ENCODE measurements at regions not wholly inside any gene's neighbourhood (a gene's known extent, or its start where the extent isn't known, plus 50 kb on each side); places are given as distances from the start of the nearest gene placed in this dataset.

- H3K27me3 ChIP-seq (ENCODE audit: control insufficient read depth in 1 of 2, insufficient read depth in 2 of 2, low read length in 2 of 2): no peaks in the 10 kb centered on the region
- TF ChIP-seq CTCF (IDR thresholded peaks at IDR 0.05): no peak
- no peak overlapping the region for H3K27ac ChIP-seq (ENCODE audit: low read depth in 1 of 2, low read length in 2 of 2)
- no peaks in the 10 kb centered on the region for H3K4me1 ChIP-seq (ENCODE audit: insufficient read depth, low read length)
- ATAC-seq (ENCODE audit: poor library complexity) (no peak), DNase-seq (no peak)
- intact Hi-C loops (cut with DNase I, micrococcal nuclease): no loop called here
- no peak overlapping the region for H3K4me3 ChIP-seq (ENCODE audit: low read length)
- Mint-ChIP-seq H3K9me3 (peaks cover 6% of the 10 kb centered on the region), H3K4me3 (no peak overlapping the region), H3K36me3 (ENCODE audit: low read depth) (no peaks in the 10 kb centered on the region), H3K27me3 (no peaks in the 10 kb centered on the region), H3K27ac (no peak overlapping the region), H3K4me1 (ENCODE audit: low read depth) (no peaks in the 10 kb centered on the region)
- POLR2A ChIA-PET: no interaction called here
- CTCF ChIA-PET: no interaction called here
- peaks cover 0 to 3% of the 10 kb centered on the region in 2 experiments for H3K9me3 ChIP-seq (ENCODE audit: control insufficient read depth in 1 of 2, insufficient read depth in 1 of 2, low read length in 2 of 2)
- H3K36me3 ChIP-seq (ENCODE audit: insufficient read depth, low read length): no peaks in the 10 kb centered on the region
These were observed 419.9 kb upstream of the PCDH15 start for GRCh38 chr10:55220975-55221374.

- intact Hi-C loops (cut with DNase I, micrococcal nuclease): no loop called here
- ATAC-seq (ENCODE audit: poor library complexity) (no peak), DNase-seq (no peak)
- Mint-ChIP-seq H3K27ac (no peak overlapping the region), H3K36me3 (ENCODE audit: low read depth) (no peaks in the 10 kb centered on the region), H3K4me3 (no peak overlapping the region), H3K27me3 (no peaks in the 10 kb centered on the region), H3K4me1 (ENCODE audit: low read depth) (no peaks in the 10 kb centered on the region), H3K9me3 (no peaks in the 10 kb centered on the region)
- no peaks in the 10 kb centered on the region for H3K4me1 ChIP-seq (ENCODE audit: insufficient read depth, low read length)
- TF ChIP-seq CTCF (IDR thresholded peaks at IDR 0.05): no peak
- ChIA-PET CTCF (interaction anchor here (1.3 kb wide), 1 partner anchor 10 kb away, joined by 3 read pairs; no protein-coding TSS in a partner anchor), POLR2A (no interaction called here)
- no peaks in the 10 kb centered on the region for H3K27me3 ChIP-seq (ENCODE audit: control insufficient read depth in 1 of 2, insufficient read depth in 2 of 2, low read length in 2 of 2)
- H3K36me3 ChIP-seq (ENCODE audit: insufficient read depth, low read length): no peaks in the 10 kb centered on the region
- H3K9me3 ChIP-seq (ENCODE audit: control insufficient read depth in 1 of 2, insufficient read depth in 1 of 2, low read length in 2 of 2): peaks cover 0 to under 1% of the 10 kb centered on the region in 2 experiments
- no peak overlapping the region for H3K4me3 ChIP-seq (ENCODE audit: low read length)
- no peak overlapping the region for H3K27ac ChIP-seq (ENCODE audit: low read depth in 1 of 2, low read length in 2 of 2)
These were observed 414.7 kb upstream of the PCDH15 start for GRCh38 chr10:55215699-55216098.

GRCh38 chr10:55214608-55215007, 413.6 kb upstream of the PCDH15 start:
- no peaks in the 10 kb centered on the region for H3K27me3 ChIP-seq (ENCODE audit: control insufficient read depth in 1 of 2, insufficient read depth in 2 of 2, low read length in 2 of 2)

More at GRCh38 chr10:55214608-55215007, 413.6 kb upstream of the PCDH15 start:
- H3K4me3 ChIP-seq (ENCODE audit: low read length): no peak overlapping the region
- Mint-ChIP-seq H3K27ac (no peak overlapping the region), H3K36me3 (ENCODE audit: low read depth) (no peaks in the 10 kb centered on the region), H3K4me3 (no peak overlapping the region), H3K27me3 (no peaks in the 10 kb centered on the region), H3K4me1 (ENCODE audit: low read depth) (no peaks in the 10 kb centered on the region), H3K9me3 (peaks cover 2% of the 10 kb centered on the region)
- TF ChIP-seq CTCF (IDR thresholded peaks at IDR 0.05): no peak
- CTCF ChIA-PET: interaction anchor here (1.3 kb wide), 1 partner anchor 11 kb away, joined by 3 read pairs; no protein-coding TSS in a partner anchor
- ATAC-seq (ENCODE audit: poor library complexity) (no peak), DNase-seq (no peak)
- no peak overlapping the region for H3K27ac ChIP-seq (ENCODE audit: low read depth in 1 of 2, low read length in 2 of 2)
- intact Hi-C loops (cut with DNase I, micrococcal nuclease): no loop called here
- peaks cover 0 to 4% of the 10 kb centered on the region in 2 experiments for H3K9me3 ChIP-seq (ENCODE audit: control insufficient read depth in 1 of 2, insufficient read depth in 1 of 2, low read length in 2 of 2)
- H3K4me1 ChIP-seq (ENCODE audit: insufficient read depth, low read length): no peaks in the 10 kb centered on the region
- no peaks in the 10 kb centered on the region for H3K36me3 ChIP-seq (ENCODE audit: insufficient read depth, low read length)
- POLR2A ChIA-PET: no interaction called here
